ENCODE measurements at regions not wholly inside any gene's neighbourhood (a gene's known extent, or its start where the extent isn't known, plus 50 kb on each side); places are given as distances from the start of the nearest gene placed in this dataset.

DNA sequence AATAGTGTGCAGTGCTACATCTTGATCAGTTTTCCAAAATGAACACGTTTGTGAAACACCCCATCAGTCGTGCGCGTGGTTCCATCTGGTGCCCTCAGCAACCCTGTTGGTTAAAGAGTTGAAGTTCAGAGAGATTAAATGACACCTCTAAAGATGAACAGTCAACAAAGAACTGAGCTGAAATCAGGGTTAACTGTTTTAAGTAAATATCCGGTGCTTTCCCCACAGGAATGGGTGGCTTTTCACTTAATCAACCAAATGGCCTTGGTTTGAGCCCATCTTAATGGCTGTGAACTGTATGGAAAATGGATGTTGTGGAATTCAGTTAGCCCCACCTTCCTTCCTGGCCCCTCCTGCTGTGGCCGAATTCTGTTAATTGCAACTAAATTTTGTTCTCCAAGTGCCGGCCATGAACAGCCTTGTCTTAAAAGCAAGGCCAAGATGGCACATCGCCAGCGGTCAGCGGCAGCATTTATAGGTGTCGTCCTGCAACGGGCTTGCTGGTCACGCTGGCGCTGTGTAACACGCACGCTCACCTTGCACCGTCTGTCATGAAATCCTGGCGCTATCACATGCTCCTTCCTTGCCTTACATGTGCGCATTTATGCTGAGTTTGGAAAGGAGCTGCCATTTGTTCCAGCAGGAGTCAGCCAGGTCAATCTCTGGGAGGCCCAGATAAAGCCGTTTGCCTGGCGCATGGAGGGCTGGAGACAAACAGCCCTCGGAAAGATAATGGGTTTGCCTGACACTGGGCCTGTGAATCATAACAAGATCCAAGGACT, 164.5 kb downstream of the ERMARD start:
- TF ChIP-seq POLR2A (IDR thresholded peaks at IDR 0.05; ENCODE audit: control extremely low read depth in 1 of 2, low read depth in 2 of 2, low read length in 2 of 2), result no peak
- TF ChIP-seq ASH2L (IDR thresholded peaks at IDR 0.05; ENCODE audit: low read length), result no peak
- no peak for TF ChIP-seq RAD21 (IDR thresholded peaks at IDR 0.05 in 1 of 2, conservative IDR thresholded peaks at IDR 0.05 in 1 of 2; ENCODE audit: low read depth in 2 of 2, low read length in 2 of 2)
- TF ChIP-seq ZNF274 (IDR thresholded peaks at IDR 0.05; ENCODE audit: borderline replicate concordance, extremely low read depth, low read length), result no peak
- TF ChIP-seq HDAC2 (IDR thresholded peaks at IDR 0.05; ENCODE audit: borderline replicate concordance in 1 of 2, low read depth in 2 of 2, low read length in 2 of 2), result no peak
- TF ChIP-seq, protein P1, sequence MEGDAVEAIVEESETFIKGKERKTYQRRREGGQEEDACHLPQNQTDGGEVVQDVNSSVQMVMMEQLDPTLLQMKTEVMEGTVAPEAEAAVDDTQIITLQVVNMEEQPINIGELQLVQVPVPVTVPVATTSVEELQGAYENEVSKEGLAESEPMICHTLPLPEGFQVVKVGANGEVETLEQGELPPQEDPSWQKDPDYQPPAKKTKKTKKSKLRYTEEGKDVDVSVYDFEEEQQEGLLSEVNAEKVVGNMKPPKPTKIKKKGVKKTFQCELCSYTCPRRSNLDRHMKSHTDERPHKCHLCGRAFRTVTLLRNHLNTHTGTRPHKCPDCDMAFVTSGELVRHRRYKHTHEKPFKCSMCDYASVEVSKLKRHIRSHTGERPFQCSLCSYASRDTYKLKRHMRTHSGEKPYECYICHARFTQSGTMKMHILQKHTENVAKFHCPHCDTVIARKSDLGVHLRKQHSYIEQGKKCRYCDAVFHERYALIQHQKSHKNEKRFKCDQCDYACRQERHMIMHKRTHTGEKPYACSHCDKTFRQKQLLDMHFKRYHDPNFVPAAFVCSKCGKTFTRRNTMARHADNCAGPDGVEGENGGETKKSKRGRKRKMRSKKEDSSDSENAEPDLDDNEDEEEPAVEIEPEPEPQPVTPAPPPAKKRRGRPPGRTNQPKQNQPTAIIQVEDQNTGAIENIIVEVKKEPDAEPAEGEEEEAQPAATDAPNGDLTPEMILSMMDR (IDR thresholded peaks at IDR 0.05; ENCODE audit: control extremely low read depth in 1 of 3, insufficient read depth in 1 of 3, low read depth in 1 of 3, low read length in 3 of 3), result no peak
- no peak for TF ChIP-seq CEBPB (IDR thresholded peaks at IDR 0.05; ENCODE audit: low read depth, low read length)
- TF ChIP-seq GTF2F1 (IDR thresholded peaks at IDR 0.05; ENCODE audit: borderline replicate concordance, low read depth, low read length), result no peak
- TF ChIP-seq TBP (IDR thresholded peaks at IDR 0.05; ENCODE audit: low read depth, low read length), result no peak

Data from H1 (cell line).